HG03469 (cell line): ENCODE measurements at regions not wholly inside any gene's neighbourhood (a gene's known extent, or its start where the extent isn't known, plus 50 kb on each side); places are given as distances from the start of the nearest gene placed in this dataset.

Experiments
- ATAC-seq: cut with Tn5 transposase; IDR thresholded peaks from one replicate; pipeline ENCODE4 v1.9.1; 2021; ENCODE audit warnings: mild to moderate bottlenecking, moderate library complexity, moderate number of reproducible peaks; ENCODE audit not compliant: unreplicated experiment

- ATAC-seq, result no peak
Measured at GRCh38 chr2:236689393-236689700, 119.7 kb downstream of the ACKR3 start.

- no peak for ATAC-seq
Measured at GRCh38 chr2:236689981-236690380, 120.4 kb downstream of the ACKR3 start.

GRCh38 chr2:236690726-236691125 lies 121.1 kb downstream of the ACKR3 start:
- ATAC-seq, result no peak

- ATAC-seq, result no peak
Measured at GRCh38 chr2:236691799-236692167, 122.2 kb downstream of the ACKR3 start.

GRCh38 chr2:236692937-236693336 lies 123.3 kb downstream of the ACKR3 start:
- no peak for ATAC-seq

- ATAC-seq, result no peak
Measured at GRCh38 chr2:236693531-236693930, 123.9 kb downstream of the ACKR3 start.

GRCh38 chr2:236694146-236694888 lies 124.7 kb downstream of the ACKR3 start:
- no peak for ATAC-seq

GRCh38 chr2:236696834-236697233 lies 127.2 kb downstream of the ACKR3 start:
- ATAC-seq, result no peak

- ATAC-seq, result no peak
Measured at GRCh38 chr2:236698016-236698627, 128.5 kb downstream of the ACKR3 start.

- ATAC-seq, result no peak
Measured at GRCh38 chr2:236700703-236701102, 131.1 kb downstream of the ACKR3 start.

- ATAC-seq, result no peak
Measured at GRCh38 chr2:236702657-236703372, 133.2 kb downstream of the ACKR3 start.

- no peak for ATAC-seq
Measured at GRCh38 chr2:236703373-236703709, 133.7 kb downstream of the ACKR3 start.

GRCh38 chr2:236703906-236704305 lies 134.3 kb downstream of the ACKR3 start:
- no peak for ATAC-seq

- ATAC-seq, result no peak
Measured at GRCh38 chr2:236704887-236705286, 135.3 kb downstream of the ACKR3 start.

GRCh38 chr2:236705295-236706105 lies 135.9 kb downstream of the ACKR3 start:
- no peak for ATAC-seq

GRCh38 chr2:236706288-236706687 lies 136.7 kb downstream of the ACKR3 start:
- ATAC-seq, result no peak

- ATAC-seq, result no peak
Measured at GRCh38 chr2:236706803-236707202, 137.2 kb downstream of the ACKR3 start.

- no peak for ATAC-seq
Measured at GRCh38 chr2:236711440-236711839, 141.8 kb downstream of the ACKR3 start.

GRCh38 chr2:236712304-236712703 lies 142.7 kb downstream of the ACKR3 start:
- ATAC-seq, result no peak

GRCh38 chr2:236712961-236713673 lies 143.5 kb downstream of the ACKR3 start:
- no peak for ATAC-seq

- no peak for ATAC-seq
Measured at GRCh38 chr2:236714080-236714479, 144.5 kb downstream of the ACKR3 start.
